Pancreas (tissue), 10 donors: ENCODE measurements at regions not wholly inside any gene's neighbourhood (a gene's known extent, or its start where the extent isn't known, plus 50 kb on each side); places are given as distances from the start of the nearest gene placed in this dataset.

Experiments used
- ATAC-seq, 4 donors: fragments of 200-7000 bp; cut with Tn5 transposase; one replicate each; pipeline versions ENCODE4 v1.8.0 to v1.9.1; 2020; ENCODE audit warnings: mild to moderate bottlenecking in 4 of 4, moderate library complexity in 4 of 4
- DNase-seq, 6 donors: peaks; one replicate each; pipeline ENCODE4 v3.0.0-alpha.2; 2020
- FAIRE-seq: peaks from 2 replicates; lab custom pipeline; 2012; peaks lifted over from hg19 to GRCh38; lab: Jason Lieb, UNC
- H3K27ac ChIP-seq, 4 donors: fragments of 200-600 bp; sonication (generic); 1 replicate in 3 of 4; 2 replicates in 1 of 4; pipeline versions ENCODE4 v1.5.0 to v1.8.0; 2020
- H3K27me3 ChIP-seq, 4 donors: fragments of 200-600 bp; one replicate each; pipeline ENCODE4 v1.8.0; 2021
- H3K36me3 ChIP-seq, 3 donors: fragments of 200-600 bp; sonication (generic) in 1 of 3; one replicate each; pipeline versions ENCODE4 v1.5.0 to v1.8.0; 2020 to 2021
- H3K4me1 ChIP-seq, 3 donors: fragments of 200-600 bp; one replicate each; pipeline ENCODE4 v1.8.0; 2021
- H3K4me3 ChIP-seq, 4 donors: fragments of 200-600 bp; sonication (generic) in 2 of 4; one replicate each; pipeline versions ENCODE4 v1.5.0 to v1.8.0; 2020 to 2021
- H3K9me3 ChIP-seq, 4 donors: fragments of 200-600 bp; one replicate each; pipeline ENCODE4 v1.8.0; 2021
- WGBS, 2 donors: extraction: QIAGEN DNeasy Blood & Tissue Kit; methylation state at CpG; one replicate each; pipeline ENCODE4 v1.1.7; 2013; 5-methylcytosine and 5-hydroxymethylcytosine counted together
- intact Hi-C, 3 donors: fragments of 100-400 bp; cut with DNase I; formaldehyde crosslinking; loops; one replicate each; pipeline versions ENCODE4 v1.11.1 to v1.14.2; 2022
- TF ChIP-seq, protein P1 (sequence below), 4 donors: fragments of 200-600 bp; sonication (generic) in 3 of 4; IDR thresholded peaks; one replicate each; pipeline versions ENCODE4 v1.5.0 to v1.8.0; 2021; ENCODE audit warnings: antibody characterized with exemption in 4 of 4
- donor health status: healthy with polysubstance abuse.
- donor health status: DM: no; HTN: no; CAD: no; lungs with moderate emphysema.
- donor health status: DM: no; HTN: no; CAD: no.
- donor health status: control.
- donor health status: control.
- donor health status: Bipolar disorder and iron deficiency.
- donor health status: DM: yes; HTN: yes; CAD: no.
- donor health status: DM: no; HTN: no; CAD: no.
- donor health status: DM: no; HTN: no; CAD: no.
- donor health status: DM: yes; HTN: yes; CAD: no.

DNA sequence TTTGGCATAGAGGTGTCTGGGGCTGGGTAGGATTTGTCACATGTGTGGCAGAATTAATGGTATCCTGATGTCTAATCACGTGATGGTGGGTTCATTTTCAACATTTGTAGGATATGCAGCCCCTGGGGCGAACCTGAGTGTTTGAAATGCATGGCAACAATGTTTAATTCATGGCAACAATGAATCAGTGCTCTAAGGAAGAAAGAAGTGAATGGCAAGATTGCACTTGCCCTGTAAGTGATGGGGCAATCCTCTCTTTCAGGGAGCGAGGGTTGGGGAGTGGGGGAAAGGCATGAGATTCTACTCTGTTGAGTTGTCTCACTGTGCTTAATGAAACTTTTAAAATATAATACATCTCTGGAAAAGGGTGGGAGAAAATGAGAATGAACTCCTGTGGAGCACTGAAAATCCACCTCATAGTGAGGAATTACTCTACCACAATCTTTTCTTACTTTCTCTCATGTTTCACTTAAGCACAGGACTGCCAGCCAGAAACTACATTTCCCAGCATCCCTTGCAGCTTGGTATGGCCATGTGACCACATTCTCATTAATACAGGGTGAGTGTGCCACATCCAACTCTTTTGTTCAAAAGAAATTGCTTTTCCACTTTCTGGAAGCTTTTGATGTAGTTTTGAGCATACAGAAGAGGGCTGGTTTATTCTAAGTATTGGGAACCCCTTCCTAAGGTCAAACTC is 64.0 kb upstream of the PGM2 start:
- TF ChIP-seq, protein P1, sequence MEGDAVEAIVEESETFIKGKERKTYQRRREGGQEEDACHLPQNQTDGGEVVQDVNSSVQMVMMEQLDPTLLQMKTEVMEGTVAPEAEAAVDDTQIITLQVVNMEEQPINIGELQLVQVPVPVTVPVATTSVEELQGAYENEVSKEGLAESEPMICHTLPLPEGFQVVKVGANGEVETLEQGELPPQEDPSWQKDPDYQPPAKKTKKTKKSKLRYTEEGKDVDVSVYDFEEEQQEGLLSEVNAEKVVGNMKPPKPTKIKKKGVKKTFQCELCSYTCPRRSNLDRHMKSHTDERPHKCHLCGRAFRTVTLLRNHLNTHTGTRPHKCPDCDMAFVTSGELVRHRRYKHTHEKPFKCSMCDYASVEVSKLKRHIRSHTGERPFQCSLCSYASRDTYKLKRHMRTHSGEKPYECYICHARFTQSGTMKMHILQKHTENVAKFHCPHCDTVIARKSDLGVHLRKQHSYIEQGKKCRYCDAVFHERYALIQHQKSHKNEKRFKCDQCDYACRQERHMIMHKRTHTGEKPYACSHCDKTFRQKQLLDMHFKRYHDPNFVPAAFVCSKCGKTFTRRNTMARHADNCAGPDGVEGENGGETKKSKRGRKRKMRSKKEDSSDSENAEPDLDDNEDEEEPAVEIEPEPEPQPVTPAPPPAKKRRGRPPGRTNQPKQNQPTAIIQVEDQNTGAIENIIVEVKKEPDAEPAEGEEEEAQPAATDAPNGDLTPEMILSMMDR (IDR thresholded peaks at IDR 0.05) = no peak
- Histone ChIP-seq H3K4me3 (no peak overlapping the region), H3K4me1 (peaks cover 0 to 39% (median 5%) of the 10 kb centered on the region in 3 donors), H3K36me3 (no peaks in the 10 kb centered on the region), H3K27me3 (no peaks in the 10 kb centered on the region), H3K9me3 (no peaks in the 10 kb centered on the region), H3K27ac (no peak overlapping the region)
- intact Hi-C loops = no loop called here
- ATAC-seq = no peak
- no peak for FAIRE-seq
- no peak for DNase-seq
- 65 to 78% methylated on average over 3 of the region's 3 CpGs for WGBS, 2 donors

DNA sequence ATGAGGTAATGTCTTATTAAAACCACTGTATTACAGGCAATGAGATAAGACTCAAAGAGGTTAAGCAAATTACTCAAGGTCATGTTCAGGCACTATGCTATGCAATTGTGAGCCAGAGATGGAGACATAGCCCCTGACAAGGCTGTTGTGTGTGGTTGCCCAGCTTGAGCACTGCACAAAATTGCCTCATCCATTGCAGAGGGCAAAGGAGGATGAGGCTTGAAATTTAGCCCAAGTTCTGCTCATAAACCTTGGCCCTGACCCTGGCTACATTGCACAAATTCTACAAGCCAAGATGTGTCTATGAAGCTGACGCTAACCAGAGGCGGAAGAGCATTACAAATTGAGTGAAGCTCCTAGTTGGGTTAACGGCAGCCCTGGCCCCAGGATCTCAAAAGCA is 65.6 kb upstream of the PGM2 start:
- Histone ChIP-seq H3K27ac (no peak overlapping the region), H3K36me3 (no peaks in the 10 kb centered on the region), H3K9me3 (no peaks in the 10 kb centered on the region), H3K4me3 (no peak overlapping the region), H3K4me1 (peaks cover 0 to 33% (median 5%) of the 10 kb centered on the region in 3 donors), H3K27me3 (no peaks in the 10 kb centered on the region)
- DNase-seq = no peak
- TF ChIP-seq, protein P1 (IDR thresholded peaks at IDR 0.05) = no peak
- FAIRE-seq = no peak
- intact Hi-C loops = no loop called here
- ATAC-seq = peak in 3 of 4 donors; percentile 23 to 57 (median 29)
- WGBS, 2 donors = 65 to 77% methylated on average over 3 of the region's 3 CpGs

DNA sequence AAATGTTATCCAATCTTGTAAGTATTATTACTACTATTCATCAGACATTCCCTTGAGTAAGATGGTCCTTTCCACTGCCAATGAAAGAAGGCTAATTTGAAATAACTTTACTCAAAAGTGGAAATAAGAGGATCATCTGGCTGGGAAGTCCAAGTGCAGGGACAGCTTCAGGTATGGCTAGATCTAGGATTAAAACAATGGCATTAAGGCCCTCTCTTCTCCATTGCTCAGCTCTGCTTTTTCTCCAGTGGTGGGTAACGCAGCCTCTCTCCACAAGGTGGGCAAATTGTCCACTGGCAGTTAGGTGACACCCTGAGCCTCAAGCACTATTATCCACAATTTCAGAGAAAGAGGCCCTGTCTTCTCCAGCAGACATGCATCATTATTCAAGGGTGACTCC is 66.7 kb upstream of the PGM2 start:
- no peaks in the 10 kb centered on the region for H3K27me3 ChIP-seq
- H3K9me3 ChIP-seq = no peaks in the 10 kb centered on the region
- no peak overlapping the region for H3K4me3 ChIP-seq
- FAIRE-seq (no peak), ATAC-seq (no peak), DNase-seq (no peak)
- peaks cover 0 to 31% (median 5%) of the 10 kb centered on the region in 3 donors for H3K4me1 ChIP-seq
- TF ChIP-seq, protein P1 (IDR thresholded peaks at IDR 0.05) = no peak
- intact Hi-C loops = no loop called here
- 0 to 57% methylated on average over 1 of the region's 1 CpG for WGBS, 2 donors
- no peak overlapping the region for H3K27ac ChIP-seq
- H3K36me3 ChIP-seq = no peaks in the 10 kb centered on the region

DNA sequence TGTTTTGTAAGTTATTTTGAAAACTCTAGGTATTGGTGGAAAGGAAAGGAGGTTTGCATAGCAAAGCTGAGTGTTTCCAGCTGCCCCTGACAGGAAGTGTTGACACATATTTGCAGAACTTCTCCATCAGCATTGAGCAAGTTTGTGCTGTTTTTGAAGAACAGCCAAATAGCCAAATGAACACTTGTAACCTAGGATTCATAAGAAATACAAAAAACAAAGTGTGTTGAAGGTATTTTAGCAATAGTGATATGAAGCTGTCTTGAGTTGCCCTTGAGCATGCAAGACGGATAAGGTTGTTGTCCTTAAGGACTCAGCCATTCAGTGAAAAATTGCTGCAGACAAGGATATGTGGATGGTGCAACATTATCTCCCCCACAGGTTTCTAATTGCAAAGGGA is 68.3 kb upstream of the PGM2 start:
- Histone ChIP-seq H3K4me3 (no peak overlapping the region), H3K27me3 (no peaks in the 10 kb centered on the region), H3K27ac (peak overlapping the region in 2 of 4 donors; percentile 31 to 58), H3K36me3 (no peaks in the 10 kb centered on the region), H3K4me1 (peaks cover 0 to 19% (median 0%) of the 10 kb centered on the region in 3 donors), H3K9me3 (no peaks in the 10 kb centered on the region)
- WGBS, 2 donors = 50 to 61% methylated on average over 1 of the region's 1 CpG
- intact Hi-C loops = no loop called here
- FAIRE-seq (no peak), ATAC-seq (peak; percentile 53 to 86 (median 76)), DNase-seq (peak in 2 of 6 donors; percentile 23 to 26)
- TF ChIP-seq, protein P1 (IDR thresholded peaks at IDR 0.05) = no peak

DNA sequence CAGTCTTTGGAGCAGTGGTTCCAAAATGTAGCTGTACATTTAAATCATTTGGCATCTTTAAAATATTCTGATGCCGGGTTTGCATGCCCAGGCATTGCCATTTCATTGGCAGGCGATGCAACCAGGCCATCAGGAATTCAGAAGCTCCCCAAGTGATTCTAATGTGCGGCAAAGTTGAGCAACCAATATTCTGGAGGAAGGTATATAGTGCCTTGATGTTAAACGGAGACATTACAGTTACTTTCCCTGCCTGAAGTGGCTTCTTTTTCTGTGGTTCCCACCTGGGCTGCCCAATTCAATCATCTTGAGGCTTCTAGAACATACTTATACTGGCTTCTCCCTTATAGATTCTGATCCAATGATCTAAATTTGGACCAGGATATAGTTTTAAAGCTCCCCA is 68.7 kb upstream of the PGM2 start:
- ATAC-seq (peak in 2 of 4 donors; percentile 22 to 25), FAIRE-seq (no peak), DNase-seq (no peak)
- no peak overlapping the region for H3K4me3 ChIP-seq
- no peaks in the 10 kb centered on the region for H3K9me3 ChIP-seq
- intact Hi-C loops = no loop called here
- WGBS, 2 donors = 43 to 72% methylated on average over 4 of the region's 4 CpGs
- H3K27me3 ChIP-seq = no peaks in the 10 kb centered on the region
- no peaks in the 10 kb centered on the region for H3K36me3 ChIP-seq
- TF ChIP-seq, protein P1 (IDR thresholded peaks at IDR 0.05) = no peak
- H3K27ac ChIP-seq = peak overlapping the region in 2 of 4 donors; percentile 31 to 58
- peaks cover 0 to 19% (median 0%) of the 10 kb centered on the region in 3 donors for H3K4me1 ChIP-seq
